Upper lobe of left lung (tissue), 4 donors: ENCODE measurements at regions not wholly inside any gene's neighbourhood (a gene's known extent, or its start where the extent isn't known, plus 50 kb on each side); places are given as distances from the start of the nearest gene placed in this dataset.

Source experiments
- POLR2A ChIP-seq, 4 donors: fragments of 450-650 bp; IDR thresholded peaks; one replicate each; pipeline ENCODE4 v1.5.1; 2016 to 2017; ENCODE audit warnings: antibody characterized with exemption in 4 of 4, mild to moderate bottlenecking in 2 of 4
- TF ChIP-seq, protein P1 (sequence below), 6 experiments: fragments of 450-650 bp in 4 of 6; fragments of 200-600 bp in 2 of 6; sonication (generic) in 2 of 6; IDR thresholded peaks; one replicate each; pipeline ENCODE4 v1.5.1; 2016 to 2019; ENCODE audit warnings: antibody characterized with exemption in 6 of 6

DNA sequence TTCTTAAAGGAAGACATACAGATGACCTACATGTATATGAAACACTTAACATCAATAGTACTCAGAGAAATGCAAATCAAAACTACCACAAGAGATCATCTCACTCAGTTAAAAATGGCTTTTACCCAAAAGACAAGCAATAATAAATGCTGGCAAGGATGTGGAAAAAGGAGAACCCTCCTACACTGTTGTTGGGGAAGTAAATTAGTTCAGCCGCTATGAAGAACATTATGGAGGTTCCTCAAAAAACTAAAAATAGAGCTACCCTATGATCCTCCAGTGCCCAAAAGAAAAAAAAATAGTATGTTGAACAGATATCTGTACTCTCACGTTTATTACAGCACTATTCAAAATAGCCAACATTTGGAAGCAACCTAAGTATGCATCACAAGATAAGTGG is 1579.4 kb upstream of the TMEFF2 start:
- TF ChIP-seq, protein P1, sequence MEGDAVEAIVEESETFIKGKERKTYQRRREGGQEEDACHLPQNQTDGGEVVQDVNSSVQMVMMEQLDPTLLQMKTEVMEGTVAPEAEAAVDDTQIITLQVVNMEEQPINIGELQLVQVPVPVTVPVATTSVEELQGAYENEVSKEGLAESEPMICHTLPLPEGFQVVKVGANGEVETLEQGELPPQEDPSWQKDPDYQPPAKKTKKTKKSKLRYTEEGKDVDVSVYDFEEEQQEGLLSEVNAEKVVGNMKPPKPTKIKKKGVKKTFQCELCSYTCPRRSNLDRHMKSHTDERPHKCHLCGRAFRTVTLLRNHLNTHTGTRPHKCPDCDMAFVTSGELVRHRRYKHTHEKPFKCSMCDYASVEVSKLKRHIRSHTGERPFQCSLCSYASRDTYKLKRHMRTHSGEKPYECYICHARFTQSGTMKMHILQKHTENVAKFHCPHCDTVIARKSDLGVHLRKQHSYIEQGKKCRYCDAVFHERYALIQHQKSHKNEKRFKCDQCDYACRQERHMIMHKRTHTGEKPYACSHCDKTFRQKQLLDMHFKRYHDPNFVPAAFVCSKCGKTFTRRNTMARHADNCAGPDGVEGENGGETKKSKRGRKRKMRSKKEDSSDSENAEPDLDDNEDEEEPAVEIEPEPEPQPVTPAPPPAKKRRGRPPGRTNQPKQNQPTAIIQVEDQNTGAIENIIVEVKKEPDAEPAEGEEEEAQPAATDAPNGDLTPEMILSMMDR (IDR thresholded peaks at IDR 0.05), result no peak
- no peak for TF ChIP-seq POLR2A (IDR thresholded peaks at IDR 0.05)
